ENCODE measurements at regions not wholly inside any gene's neighbourhood (a gene's known extent, or its start where the extent isn't known, plus 50 kb on each side); places are given as distances from the start of the nearest gene placed in this dataset.

DNA sequence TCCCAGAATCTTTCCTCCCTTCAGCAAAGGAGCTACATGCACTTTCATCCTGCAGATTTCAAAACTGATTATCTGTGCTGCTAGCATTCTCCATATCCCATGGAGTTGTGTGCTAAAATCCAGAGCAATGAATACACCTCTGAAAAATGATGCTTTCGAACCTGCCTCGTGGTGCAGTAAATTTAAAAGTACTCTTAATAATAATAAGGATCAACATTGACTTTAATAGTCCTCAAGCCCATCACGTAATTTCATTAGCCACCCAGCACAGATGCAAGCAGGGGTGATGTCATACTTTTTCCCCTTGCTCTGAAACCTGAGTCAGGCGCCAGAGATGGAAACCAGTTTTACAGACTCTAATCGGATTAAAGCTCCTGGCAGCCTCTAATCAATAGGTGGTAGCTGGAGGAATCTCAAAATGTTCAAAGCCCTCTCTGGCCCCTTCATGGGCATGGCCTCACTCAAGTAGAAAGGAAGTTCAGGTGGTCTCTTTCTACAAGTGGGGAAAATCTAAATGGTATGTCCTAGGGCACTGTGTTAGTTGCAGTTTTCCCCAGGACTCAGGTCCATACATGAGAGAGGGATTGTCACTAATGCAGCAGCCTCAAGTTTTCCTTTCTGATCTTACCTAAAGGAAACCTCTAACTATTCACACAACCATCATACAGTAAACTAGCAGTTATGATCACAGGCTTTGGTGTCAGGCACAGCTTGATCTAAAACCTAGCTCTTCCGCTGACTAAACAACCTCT is 221.6 kb upstream of the SLC30A5 start:
- TF ChIP-seq, protein P1, sequence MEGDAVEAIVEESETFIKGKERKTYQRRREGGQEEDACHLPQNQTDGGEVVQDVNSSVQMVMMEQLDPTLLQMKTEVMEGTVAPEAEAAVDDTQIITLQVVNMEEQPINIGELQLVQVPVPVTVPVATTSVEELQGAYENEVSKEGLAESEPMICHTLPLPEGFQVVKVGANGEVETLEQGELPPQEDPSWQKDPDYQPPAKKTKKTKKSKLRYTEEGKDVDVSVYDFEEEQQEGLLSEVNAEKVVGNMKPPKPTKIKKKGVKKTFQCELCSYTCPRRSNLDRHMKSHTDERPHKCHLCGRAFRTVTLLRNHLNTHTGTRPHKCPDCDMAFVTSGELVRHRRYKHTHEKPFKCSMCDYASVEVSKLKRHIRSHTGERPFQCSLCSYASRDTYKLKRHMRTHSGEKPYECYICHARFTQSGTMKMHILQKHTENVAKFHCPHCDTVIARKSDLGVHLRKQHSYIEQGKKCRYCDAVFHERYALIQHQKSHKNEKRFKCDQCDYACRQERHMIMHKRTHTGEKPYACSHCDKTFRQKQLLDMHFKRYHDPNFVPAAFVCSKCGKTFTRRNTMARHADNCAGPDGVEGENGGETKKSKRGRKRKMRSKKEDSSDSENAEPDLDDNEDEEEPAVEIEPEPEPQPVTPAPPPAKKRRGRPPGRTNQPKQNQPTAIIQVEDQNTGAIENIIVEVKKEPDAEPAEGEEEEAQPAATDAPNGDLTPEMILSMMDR (conservative IDR thresholded peaks at IDR 0.05; ENCODE audit: low read length) = no peak
- no peak for TF ChIP-seq EZH2phosphoT487 (IDR thresholded peaks at IDR 0.05; ENCODE audit: borderline replicate concordance, low read depth, low read length)
